Liver (tissue), 3 donors: ENCODE measurements at regions not wholly inside any gene's neighbourhood (a gene's known extent, or its start where the extent isn't known, plus 50 kb on each side); places are given as distances from the start of the nearest gene placed in this dataset.

Experiments
- EGR1 ChIP-seq, 2 donors: IDR thresholded peaks; 2 replicates each; pipeline ENCODE4 v1.6.1; 2016 to 2018; ENCODE audit warnings: antibody characterized with exemption in 2 of 2, low read depth in 2 of 2
- GABPA ChIP-seq, 2 donors: IDR thresholded peaks in 1 of 2; conservative IDR thresholded peaks in 1 of 2; 2 replicates each; pipeline ENCODE4 v1.6.1; 2016; ENCODE audit warnings: antibody characterized with exemption in 2 of 2, mild to moderate bottlenecking in 1 of 2, moderate library complexity in 1 of 2
- HNF4A ChIP-seq, 2 donors: conservative IDR thresholded peaks; 2 replicates each; pipeline ENCODE4 v1.6.1; 2016; ENCODE audit warnings: antibody characterized with exemption in 2 of 2, mild to moderate bottlenecking in 2 of 2
- TAF1 ChIP-seq: conservative IDR thresholded peaks from 2 replicates; pipeline ENCODE4 v1.6.1; 2016; ENCODE audit warnings: antibody characterized with exemption, mild to moderate bottlenecking
- TF ChIP-seq, protein P1 (sequence below): fragments of 150-350 bp; IDR thresholded peaks from 2 replicates; pipeline ENCODE4 v1.5.1; 2017; ENCODE audit warnings: improper control_type of control experiment, low read depth, low read length; ENCODE audit not compliant: missing input control
- TF ChIP-seq, protein P2 (sequence below): IDR thresholded peaks from 2 replicates; pipeline ENCODE4 v1.6.1; 2016; ENCODE audit warnings: antibody characterized with exemption, mild to moderate bottlenecking
- donor health status: healthy.
- donor health status: healthy.

DNA sequence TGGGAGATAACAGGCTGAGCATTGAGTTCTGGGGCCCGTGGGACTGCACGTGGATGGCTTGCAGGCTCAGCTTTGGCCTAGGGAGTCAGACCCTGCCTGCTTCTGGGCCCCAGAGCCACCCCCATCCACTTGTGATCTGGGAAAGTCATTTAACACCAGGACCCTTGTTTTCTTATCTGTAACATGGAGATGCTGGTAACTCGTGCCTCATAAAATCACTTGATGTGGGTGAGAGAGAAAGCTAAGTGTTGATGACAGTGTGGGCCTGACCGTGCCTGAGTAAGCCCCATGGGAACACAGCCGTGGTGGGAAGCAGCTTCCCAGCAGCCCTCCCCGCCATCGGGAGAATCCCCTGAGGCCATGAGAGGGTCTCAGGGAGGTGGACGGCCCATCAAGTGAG, 378.1 kb downstream of the GABRB3 start:
- TF ChIP-seq, protein P1, sequence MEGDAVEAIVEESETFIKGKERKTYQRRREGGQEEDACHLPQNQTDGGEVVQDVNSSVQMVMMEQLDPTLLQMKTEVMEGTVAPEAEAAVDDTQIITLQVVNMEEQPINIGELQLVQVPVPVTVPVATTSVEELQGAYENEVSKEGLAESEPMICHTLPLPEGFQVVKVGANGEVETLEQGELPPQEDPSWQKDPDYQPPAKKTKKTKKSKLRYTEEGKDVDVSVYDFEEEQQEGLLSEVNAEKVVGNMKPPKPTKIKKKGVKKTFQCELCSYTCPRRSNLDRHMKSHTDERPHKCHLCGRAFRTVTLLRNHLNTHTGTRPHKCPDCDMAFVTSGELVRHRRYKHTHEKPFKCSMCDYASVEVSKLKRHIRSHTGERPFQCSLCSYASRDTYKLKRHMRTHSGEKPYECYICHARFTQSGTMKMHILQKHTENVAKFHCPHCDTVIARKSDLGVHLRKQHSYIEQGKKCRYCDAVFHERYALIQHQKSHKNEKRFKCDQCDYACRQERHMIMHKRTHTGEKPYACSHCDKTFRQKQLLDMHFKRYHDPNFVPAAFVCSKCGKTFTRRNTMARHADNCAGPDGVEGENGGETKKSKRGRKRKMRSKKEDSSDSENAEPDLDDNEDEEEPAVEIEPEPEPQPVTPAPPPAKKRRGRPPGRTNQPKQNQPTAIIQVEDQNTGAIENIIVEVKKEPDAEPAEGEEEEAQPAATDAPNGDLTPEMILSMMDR: no peak
- TF ChIP-seq HNF4A (conservative IDR thresholded peaks at IDR 0.05) (no peak), GABPA (IDR thresholded peaks at IDR 0.05 in 1 of 2, conservative IDR thresholded peaks at IDR 0.05 in 1 of 2) (no peak), TAF1 (no peak), EGR1 (IDR thresholded peaks at IDR 0.05; ENCODE audit: low read depth in 2 of 2) (no peak)
- TF ChIP-seq, protein P2, sequence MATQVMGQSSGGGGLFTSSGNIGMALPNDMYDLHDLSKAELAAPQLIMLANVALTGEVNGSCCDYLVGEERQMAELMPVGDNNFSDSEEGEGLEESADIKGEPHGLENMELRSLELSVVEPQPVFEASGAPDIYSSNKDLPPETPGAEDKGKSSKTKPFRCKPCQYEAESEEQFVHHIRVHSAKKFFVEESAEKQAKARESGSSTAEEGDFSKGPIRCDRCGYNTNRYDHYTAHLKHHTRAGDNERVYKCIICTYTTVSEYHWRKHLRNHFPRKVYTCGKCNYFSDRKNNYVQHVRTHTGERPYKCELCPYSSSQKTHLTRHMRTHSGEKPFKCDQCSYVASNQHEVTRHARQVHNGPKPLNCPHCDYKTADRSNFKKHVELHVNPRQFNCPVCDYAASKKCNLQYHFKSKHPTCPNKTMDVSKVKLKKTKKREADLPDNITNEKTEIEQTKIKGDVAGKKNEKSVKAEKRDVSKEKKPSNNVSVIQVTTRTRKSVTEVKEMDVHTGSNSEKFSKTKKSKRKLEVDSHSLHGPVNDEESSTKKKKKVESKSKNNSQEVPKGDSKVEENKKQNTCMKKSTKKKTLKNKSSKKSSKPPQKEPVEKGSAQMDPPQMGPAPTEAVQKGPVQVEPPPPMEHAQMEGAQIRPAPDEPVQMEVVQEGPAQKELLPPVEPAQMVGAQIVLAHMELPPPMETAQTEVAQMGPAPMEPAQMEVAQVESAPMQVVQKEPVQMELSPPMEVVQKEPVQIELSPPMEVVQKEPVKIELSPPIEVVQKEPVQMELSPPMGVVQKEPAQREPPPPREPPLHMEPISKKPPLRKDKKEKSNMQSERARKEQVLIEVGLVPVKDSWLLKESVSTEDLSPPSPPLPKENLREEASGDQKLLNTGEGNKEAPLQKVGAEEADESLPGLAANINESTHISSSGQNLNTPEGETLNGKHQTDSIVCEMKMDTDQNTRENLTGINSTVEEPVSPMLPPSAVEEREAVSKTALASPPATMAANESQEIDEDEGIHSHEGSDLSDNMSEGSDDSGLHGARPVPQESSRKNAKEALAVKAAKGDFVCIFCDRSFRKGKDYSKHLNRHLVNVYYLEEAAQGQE: no peak
